Thoracic aorta (tissue), 2 donors: ENCODE measurements at regions not wholly inside any gene's neighbourhood (a gene's known extent, or its start where the extent isn't known, plus 50 kb on each side); places are given as distances from the start of the nearest gene placed in this dataset.

Source experiments
- ATAC-seq: fragments of 150-250 bp; one replicate; pipeline ENCODE4 v1.8.0; 2017; ENCODE audit warnings: low read depth; ENCODE audit not compliant: insufficient number of reproducible peaks, low FRiP score
- DNase-seq: peaks from one replicate; pipeline ENCODE4 v3.0.0-alpha.2; 2020; ENCODE audit warnings: low spot score
- H3K27ac ChIP-seq, 2 donors: fragments of 200-600 bp; sonication (generic); 1 replicate in 1 of 2; 2 replicates in 1 of 2; pipeline ENCODE4 v1.5.1; 2016; ENCODE audit warnings: mild to moderate bottlenecking in 2 of 2, moderate library complexity in 2 of 2
- H3K27me3 ChIP-seq: fragments of 200-600 bp; sonication (generic); replicated peaks from 2 replicates; pipeline ENCODE4 v1.6.0; 2016; ENCODE audit warnings: mild to moderate bottlenecking; ENCODE audit not compliant: insufficient read depth
- H3K36me3 ChIP-seq: fragments of 200-600 bp; sonication (generic); one replicate; pipeline ENCODE4 v1.5.1; 2016
- H3K4me1 ChIP-seq, 2 donors: fragments of 200-600 bp; sonication (generic); 1 replicate in 1 of 2; 2 replicates in 1 of 2; pipeline versions ENCODE4 v1.5.1 to v1.6.0; 2016; ENCODE audit warnings: low read depth in 2 of 2, mild to moderate bottlenecking in 1 of 2; ENCODE audit not compliant: control insufficient read depth in 1 of 2
- H3K4me3 ChIP-seq: fragments of 200-600 bp; sonication (generic); 2 replicates; pipeline ENCODE4 v1.5.1; 2016; ENCODE audit warnings: mild to moderate bottlenecking
- H3K9me3 ChIP-seq: fragments of 200-600 bp; sonication (generic); 2 replicates; pipeline ENCODE4 v1.5.1; 2016
- TF ChIP-seq, protein P1 (sequence below): fragments of 200-600 bp; sonication (generic); IDR thresholded peaks from one replicate; pipeline ENCODE4 v1.5.1; 2019; ENCODE audit warnings: antibody characterized with exemption

DNA sequence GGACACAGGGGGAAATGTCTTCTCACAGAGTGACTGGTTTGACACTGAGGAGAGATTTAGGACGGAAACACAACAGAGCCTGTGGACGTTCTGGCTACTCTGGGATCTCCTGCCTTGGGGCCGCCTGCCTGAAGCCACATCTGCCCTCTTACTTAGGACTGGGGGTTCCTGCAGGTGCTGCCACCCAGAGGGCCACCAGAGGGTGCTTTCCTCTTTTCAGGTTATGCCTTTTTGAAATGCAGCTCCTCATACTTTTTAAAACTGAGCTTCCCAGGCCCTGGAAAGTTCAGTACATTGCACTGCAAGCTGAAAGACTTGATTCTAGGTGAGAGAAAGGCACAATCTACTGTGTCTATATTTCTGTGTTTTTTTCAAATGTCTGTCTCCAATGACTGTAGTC, 92.2 kb upstream of the PGRMC2 start:
- TF ChIP-seq, protein P1, sequence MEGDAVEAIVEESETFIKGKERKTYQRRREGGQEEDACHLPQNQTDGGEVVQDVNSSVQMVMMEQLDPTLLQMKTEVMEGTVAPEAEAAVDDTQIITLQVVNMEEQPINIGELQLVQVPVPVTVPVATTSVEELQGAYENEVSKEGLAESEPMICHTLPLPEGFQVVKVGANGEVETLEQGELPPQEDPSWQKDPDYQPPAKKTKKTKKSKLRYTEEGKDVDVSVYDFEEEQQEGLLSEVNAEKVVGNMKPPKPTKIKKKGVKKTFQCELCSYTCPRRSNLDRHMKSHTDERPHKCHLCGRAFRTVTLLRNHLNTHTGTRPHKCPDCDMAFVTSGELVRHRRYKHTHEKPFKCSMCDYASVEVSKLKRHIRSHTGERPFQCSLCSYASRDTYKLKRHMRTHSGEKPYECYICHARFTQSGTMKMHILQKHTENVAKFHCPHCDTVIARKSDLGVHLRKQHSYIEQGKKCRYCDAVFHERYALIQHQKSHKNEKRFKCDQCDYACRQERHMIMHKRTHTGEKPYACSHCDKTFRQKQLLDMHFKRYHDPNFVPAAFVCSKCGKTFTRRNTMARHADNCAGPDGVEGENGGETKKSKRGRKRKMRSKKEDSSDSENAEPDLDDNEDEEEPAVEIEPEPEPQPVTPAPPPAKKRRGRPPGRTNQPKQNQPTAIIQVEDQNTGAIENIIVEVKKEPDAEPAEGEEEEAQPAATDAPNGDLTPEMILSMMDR = peak; percentile 49
- Histone ChIP-seq H3K36me3 (no peaks in the 10 kb centered on the region), H3K4me3 (no peak overlapping the region), H3K9me3 (no peaks in the 10 kb centered on the region), H3K27ac (no peak overlapping the region), H3K4me1 (peaks cover 0 to under 1% of the 10 kb centered on the region in 2 donors), H3K27me3 (no peaks in the 10 kb centered on the region)
- DNase-seq (no peak), ATAC-seq (no peak)

DNA sequence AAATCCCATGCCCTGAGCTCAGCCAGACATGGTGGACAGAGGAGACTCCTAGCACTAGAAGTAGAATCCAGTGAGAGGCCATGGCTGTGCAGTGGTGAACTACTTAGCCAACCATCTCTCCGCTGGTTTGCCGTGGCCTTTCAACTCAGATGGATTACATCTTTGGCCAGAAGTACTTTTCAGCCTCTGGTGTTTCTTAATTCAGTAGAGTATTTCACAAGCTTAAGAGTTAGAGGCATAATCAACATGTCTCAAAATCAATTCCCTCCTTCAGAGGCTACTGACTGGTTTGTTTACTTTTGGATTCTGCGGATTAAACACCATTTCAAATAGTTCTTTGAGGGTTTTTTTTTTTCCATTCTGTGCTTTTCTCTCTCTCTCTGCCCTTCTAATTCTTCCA, 91.1 kb upstream of the PGRMC2 start:
- H3K4me3 ChIP-seq = no peak overlapping the region
- H3K27me3 ChIP-seq = no peaks in the 10 kb centered on the region
- no peak overlapping the region for H3K27ac ChIP-seq
- H3K9me3 ChIP-seq = no peaks in the 10 kb centered on the region
- H3K4me1 ChIP-seq = no peaks in the 10 kb centered on the region
- H3K36me3 ChIP-seq = no peaks in the 10 kb centered on the region
- TF ChIP-seq, protein P1 = no peak
- DNase-seq = no peak
- no peak for ATAC-seq

DNA sequence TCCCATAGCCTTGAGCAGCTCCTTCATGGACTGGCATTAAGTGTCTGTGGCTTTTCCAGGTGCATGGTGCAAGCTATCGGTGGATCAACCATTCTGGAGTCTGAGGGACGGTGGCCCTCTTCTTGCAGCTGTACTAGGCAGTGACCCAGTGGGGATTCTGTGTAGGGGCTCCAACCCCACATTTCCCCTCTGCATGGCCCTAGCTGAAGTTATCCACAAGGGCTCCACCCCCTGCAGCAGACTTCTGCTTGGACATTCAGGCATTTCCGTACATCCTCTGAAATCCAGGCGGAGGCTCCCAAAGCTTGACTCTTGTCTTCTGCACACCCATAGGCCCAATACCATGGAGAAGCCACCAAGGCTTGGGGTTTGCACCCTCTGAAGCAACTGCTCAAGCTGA, 89.3 kb upstream of the PGRMC2 start:
- Histone ChIP-seq H3K27me3 (no peaks in the 10 kb centered on the region), H3K9me3 (no peaks in the 10 kb centered on the region), H3K36me3 (no peaks in the 10 kb centered on the region), H3K4me1 (peaks cover 6 to 17% of the 10 kb centered on the region in 2 donors), H3K4me3 (no peak overlapping the region), H3K27ac (no peak overlapping the region)
- ATAC-seq (no peak), DNase-seq (no peak)
- TF ChIP-seq, protein P1 = no peak

DNA sequence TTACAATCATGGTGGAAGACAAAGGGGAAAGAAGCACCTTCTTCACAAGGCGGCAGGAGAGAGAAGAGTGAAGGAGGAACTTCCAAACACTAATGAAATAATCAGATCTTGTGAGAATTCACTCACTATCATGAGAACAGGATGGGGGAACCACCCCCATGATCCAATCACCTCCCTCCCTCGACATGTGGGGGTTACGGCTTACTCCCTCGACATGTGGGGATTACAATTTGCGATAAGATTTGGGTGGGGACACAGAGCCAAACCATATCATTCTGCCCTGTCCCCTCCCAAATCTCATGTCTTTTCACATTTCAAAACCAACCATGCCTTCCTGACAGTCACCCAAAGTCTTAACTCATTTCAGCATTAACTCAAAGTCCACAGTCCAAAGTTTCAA, 88.7 kb upstream of the PGRMC2 start:
- Histone ChIP-seq H3K27me3 (no peaks in the 10 kb centered on the region), H3K4me3 (no peak overlapping the region), H3K9me3 (no peaks in the 10 kb centered on the region), H3K36me3 (no peaks in the 10 kb centered on the region), H3K27ac (no peak overlapping the region), H3K4me1 (peaks cover 13 to 23% of the 10 kb centered on the region in 2 donors)
- DNase-seq = no peak
- TF ChIP-seq, protein P1 = no peak
- ATAC-seq = no peak

DNA sequence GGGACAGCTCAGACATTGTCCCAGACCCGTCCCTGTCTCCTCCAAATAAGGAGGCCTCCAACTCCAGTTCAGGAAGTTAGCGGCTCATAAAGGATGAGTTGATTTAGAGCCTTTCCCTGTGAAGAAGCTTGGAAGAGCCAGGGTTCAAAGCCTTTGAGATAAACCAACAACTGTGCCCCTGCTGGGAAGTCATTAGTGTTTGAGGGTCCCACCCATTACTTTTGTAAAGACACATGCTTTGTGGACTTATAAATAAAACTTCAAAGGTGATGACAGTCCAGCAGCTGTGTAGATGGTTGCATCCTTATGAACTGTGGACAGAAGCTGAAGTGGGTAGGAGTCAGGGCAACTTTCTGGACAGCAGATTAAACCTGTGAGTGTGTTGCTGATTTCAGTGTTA, 86.0 kb upstream of the PGRMC2 start:
- TF ChIP-seq, protein P1 = no peak
- Histone ChIP-seq H3K36me3 (no peaks in the 10 kb centered on the region), H3K27me3 (no peaks in the 10 kb centered on the region), H3K9me3 (no peaks in the 10 kb centered on the region), H3K4me3 (no peak overlapping the region), H3K27ac (no peak overlapping the region), H3K4me1 (peaks cover 18 to 34% of the 10 kb centered on the region in 2 donors)
- no peak for ATAC-seq
- DNase-seq = no peak
